Skin of body (tissue), 1 donor: ENCODE measurements at regions not wholly inside any gene's neighbourhood (a gene's known extent, or its start where the extent isn't known, plus 50 kb on each side); places are given as distances from the start of the nearest gene placed in this dataset.

Experiments used
- DNase-seq: peaks from one replicate; lab custom pipeline; 2025; lab: John Stamatoyannopoulos, UW

GRCh38 chr7:84821671-84822534 lies 365.0 kb downstream of the SEMA3D start:
- DNase-seq: no peak

DNA sequence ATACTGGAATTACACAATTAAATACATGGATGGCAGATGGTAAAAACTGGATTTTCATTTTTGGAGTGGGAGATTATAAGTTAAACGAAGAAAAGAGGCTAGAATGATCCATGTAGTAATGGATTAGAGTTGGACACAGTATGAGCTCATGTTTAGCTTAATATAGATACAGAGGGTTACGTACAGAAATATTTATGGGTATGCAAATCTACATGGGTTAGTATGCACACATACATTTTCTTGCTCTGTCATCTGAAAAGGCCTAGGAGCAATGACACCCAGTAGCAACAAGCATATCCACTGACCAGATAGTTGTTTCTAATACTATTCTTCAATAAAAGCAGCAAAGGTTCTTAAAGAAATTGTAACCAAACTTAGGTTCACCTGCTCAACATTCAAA lies 366.4 kb downstream of the SEMA3D start:
- no peak for DNase-seq

GRCh38 chr7:84817016-84817415 lies 369.8 kb downstream of the SEMA3D start:
- DNase-seq: no peak

GRCh38 chr7:84813376-84813775 lies 373.5 kb downstream of the SEMA3D start:
- DNase-seq: no peak

GRCh38 chr7:84812021-84812420 lies 374.8 kb downstream of the SEMA3D start:
- DNase-seq: peak; percentile 28

- DNase-seq: peak; percentile 32
Measured at GRCh38 chr7:84811362-84811761, 375.5 kb downstream of the SEMA3D start.

- no peak for DNase-seq
Measured at GRCh38 chr7:84809877-84810276, 377.0 kb downstream of the SEMA3D start.

DNA sequence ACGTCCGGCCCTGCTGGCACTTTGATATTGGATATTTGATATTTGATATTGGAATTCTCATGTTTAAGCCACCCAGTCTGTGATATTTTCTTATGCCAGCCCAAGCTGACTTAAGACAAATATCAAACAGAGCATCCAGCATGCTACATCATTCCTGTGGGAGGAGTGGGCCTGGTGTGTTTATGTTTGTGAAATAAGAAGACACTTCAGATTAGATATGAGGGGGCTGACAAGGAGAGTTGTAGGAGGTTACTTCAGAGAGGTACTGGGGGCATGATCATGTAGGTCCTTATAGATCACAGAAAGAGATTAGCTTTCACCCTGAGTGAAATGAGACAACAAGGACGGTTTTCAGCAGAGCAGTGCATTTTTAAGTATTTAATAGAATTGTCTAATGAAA lies 382.9 kb downstream of the SEMA3D start:
- no peak for DNase-seq

- no peak for DNase-seq
Measured at GRCh38 chr7:84801396-84801795, 385.5 kb downstream of the SEMA3D start.

DNA sequence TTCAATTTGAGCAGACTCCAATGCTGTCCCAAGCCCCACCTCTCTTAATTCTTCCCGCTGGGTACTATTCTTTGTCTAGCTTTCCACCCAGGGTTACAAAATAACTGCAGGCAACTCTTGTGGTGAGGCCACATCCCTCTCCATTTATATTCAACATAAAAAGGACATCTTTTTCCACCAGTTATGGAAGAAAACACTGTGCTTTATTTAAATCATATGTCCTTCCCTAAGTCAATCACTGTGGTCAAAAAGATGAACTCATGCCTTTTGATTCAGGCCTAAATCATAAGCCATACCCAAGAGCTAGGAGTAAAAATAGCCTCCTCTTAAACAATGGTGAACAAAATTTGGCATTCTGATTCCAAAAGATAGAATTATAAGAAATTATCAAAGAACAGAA lies 386.0 kb downstream of the SEMA3D start:
- no peak for DNase-seq

- no peak for DNase-seq
Measured at GRCh38 chr7:84799106-84799505, 387.8 kb downstream of the SEMA3D start.

DNA sequence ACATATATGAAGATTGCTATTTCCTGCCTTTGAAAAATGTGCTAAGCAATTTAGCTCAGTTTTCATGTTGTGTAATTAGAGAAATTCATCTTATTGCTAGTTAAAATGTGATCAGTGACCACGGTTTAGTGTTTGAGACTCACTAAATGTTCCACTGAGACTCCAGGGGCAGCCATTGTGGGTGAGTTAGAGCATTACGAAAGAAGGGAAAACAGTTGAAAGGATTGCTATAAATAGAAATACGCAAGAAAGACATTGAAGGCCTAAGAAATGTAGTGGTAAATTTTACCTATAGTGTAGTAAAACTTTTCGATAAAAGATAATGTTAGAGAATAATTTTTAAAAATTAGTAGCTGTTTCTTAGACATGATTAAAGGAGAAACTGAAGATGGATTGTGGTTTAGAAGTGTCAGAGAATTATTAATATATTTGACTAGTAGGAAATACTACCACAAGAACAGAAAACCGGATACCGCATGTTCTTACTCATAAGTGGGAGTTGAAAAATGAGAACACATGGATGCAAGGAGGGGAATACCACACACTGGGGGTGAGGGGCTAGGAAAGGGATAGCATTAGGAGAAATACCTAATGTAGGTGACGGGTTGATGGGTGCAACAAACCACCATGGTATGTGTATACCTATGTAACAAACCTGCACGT lies 394.5 kb downstream of the SEMA3D start:
- DNase-seq: no peak

DNA sequence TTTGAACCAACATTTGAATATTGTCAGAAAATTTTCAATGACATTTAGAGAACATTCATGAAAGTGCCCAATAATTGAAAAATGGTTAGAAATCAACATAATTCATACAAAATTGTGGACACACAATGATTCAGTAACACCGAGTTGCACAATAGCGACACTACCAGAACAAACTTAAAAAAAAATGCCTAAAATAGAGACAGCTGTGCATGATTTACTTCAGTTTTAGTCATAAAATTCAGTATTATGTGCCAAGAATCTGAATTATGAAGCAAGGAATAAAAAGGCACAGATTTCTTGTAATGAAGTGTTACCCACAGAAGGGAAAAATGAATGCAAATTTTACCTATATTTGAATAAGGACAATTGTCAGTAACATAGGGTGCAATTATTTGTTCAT lies 396.0 kb downstream of the SEMA3D start:
- DNase-seq: peak; percentile 66

DNA sequence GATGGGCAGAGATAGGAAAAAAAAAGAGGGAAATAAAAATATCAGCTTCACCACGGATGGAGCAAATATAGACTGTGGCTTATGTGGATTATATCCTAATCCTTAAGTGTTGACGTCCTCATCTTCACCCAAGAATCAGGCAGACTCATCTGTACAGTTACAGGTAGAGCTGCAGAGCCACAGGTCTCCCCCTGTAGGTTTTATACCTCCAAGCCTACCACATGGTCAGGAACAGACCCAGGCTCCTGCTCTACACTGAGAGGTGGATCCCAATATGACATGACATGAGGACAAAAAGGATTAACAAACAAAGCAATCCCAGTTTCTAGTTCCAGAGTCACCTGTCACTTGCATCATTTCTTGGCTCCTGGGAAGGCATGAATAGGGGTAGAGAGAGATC lies 400.8 kb downstream of the SEMA3D start:
- no peak for DNase-seq

DNA sequence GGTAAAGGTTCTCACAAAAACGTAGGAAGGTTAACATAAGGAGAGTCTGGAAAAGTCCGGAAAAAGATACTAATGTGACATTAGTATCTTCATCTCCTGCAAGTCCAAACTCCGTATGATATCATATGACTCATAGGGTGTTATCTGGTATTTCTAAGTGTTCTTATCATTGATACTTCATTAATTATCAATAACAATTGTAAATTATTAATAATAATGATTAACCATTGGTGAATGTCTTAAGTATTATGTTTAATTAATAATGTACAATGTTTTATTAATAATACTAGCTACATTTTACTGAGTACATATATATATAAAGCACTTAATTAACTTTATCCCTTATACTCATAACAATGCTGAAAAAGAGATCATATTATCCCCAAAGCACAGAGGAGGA lies 402.4 kb downstream of the SEMA3D start:
- no peak for DNase-seq

DNA sequence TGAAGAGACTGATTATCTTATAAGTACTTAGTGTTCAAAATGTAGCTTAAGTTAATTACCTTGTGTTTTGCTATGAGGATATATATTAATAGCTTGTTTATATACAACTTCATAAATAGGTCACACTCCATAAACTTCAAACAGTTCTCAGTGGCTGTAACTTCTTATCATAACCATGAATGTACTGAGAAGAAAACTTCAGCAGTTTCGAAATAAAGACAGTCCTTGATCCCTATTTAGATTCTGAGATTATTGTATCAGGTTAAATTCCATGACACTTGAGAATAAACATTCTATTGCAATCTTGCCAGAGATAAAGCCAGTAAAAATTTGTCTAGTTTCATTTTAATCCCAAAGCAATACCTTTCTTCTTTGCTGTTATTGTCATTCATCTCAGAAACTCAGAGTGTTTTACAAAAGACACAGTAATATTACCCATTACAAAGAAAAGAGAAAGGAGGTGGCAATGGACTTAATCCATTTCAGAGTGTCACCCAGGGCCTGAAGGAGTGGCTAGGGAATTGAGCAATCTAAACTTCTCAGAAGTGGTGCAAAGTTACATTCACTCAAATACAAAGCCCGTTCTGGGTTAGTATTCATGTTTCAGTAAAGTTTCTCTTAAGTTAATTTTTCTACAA lies 403.6 kb downstream of the SEMA3D start:
- DNase-seq: no peak

- no peak for DNase-seq
Measured at GRCh38 chr7:84781838-84782237, 405.0 kb downstream of the SEMA3D start.

DNA sequence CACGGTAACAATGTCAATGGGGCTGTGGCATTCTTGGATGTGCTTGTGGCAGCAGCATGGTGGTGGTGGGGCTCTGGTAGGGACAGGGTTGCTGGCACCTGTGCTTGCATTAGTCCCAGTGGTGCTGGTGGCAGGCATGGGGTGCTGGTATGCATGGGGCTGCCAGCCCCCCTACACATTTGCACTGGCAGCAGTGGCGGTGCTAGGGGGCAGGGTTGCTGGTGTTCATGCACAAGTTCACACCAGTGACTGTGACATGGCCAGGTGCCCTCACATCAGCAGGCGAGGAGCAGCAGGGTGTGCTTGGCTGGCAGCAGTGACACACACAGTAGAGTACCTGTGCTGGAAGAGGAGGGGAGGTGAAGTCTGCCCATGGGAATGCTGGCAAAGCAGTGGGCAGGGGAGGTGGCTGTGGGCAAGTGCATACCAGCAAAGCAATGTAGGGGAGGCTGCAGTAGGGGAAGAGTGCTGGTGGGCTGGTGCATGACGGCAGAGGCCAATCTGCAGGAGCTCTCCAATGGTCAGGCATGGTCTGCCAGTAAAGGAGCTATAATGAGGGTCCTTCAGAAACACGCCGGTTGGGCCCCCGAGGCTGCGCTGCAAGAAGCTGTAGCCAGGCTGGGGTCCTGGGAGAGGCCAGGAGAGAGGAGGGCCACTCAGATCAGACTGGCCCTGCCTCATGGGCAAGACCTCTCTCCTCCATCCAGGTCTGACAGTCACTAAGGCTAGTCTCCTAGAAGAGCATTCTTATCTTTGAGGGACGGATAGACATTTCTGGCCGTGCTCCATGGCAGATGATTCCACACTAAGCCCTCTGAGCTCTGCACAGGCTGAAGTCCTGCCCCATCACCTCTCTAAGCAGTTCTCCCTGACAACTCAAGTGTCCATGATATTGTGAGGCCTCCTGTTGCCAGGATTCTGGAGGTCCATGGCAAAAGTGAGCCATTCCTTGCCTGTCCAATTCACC lies 406.4 kb downstream of the SEMA3D start:
- no peak for DNase-seq

DNA sequence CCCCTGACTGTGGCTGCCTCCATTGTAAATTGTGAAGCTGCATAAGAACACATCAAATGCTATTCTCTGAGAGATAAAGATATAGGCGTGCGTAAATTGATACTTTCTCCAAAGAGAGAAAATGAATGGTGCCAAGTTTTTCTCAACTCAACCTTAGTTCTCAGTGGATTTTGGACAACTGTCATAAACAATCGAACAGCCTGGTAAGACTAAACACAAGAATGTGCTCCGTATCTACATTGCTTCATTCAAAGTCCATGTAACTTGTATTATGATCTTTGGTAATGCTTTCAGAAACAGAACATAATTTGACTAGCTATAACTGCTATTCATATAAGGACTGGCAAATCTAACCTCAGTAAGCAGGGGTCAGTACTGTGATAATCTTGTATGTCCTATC lies 429.1 kb downstream of the SEMA3D start:
- no peak for DNase-seq

- DNase-seq: peak; percentile 92
Measured at GRCh38 chr7:84746353-84746752, 440.5 kb downstream of the SEMA3D start.

GRCh38 chr7:84744385-84744784 lies 442.5 kb downstream of the SEMA3D start:
- no peak for DNase-seq
